HepG2 (cell line): ENCODE measurements at regions not wholly inside any gene's neighbourhood (a gene's known extent, or its start where the extent isn't known, plus 50 kb on each side); places are given as distances from the start of the nearest gene placed in this dataset.
"Not testable (repeated sequence)": the region's sequence is repeated elsewhere in the genome, so short reads cannot be mapped to it uniquely, and the experiment has no call there.

Experiments
- ARHGAP35 ChIP-seq: sonication (generic); formaldehyde crosslinking; IDR thresholded peaks from 2 replicates; pipeline ENCODE4 v1.9.0; 2022; ENCODE audit warnings: mild to moderate bottlenecking, inconsistent platforms, moderate library complexity, missing genetic modification reagents, borderline replicate concordance
- CTCF ChIP-seq: sonication (generic); formaldehyde crosslinking; IDR thresholded peaks from 2 replicates; pipeline ENCODE4 v1.5.0; 2020; ENCODE audit warnings: mild to moderate bottlenecking, missing genetic modification reagents, moderate library complexity
- GABPB1 ChIP-seq: IDR thresholded peaks from 2 replicates; pipeline ENCODE4 v1.6.1; 2016; ENCODE audit warnings: mild to moderate bottlenecking, missing genetic modification reagents, moderate library complexity, missing compliant biosample characterization
- HNF1A ChIP-seq, 2 experiments: sonication (generic) in 1 of 2; formaldehyde crosslinking in 1 of 2; IDR thresholded peaks; 2 replicates each; pipeline versions ENCODE4 v1.4.0 to v1.6.1; 2016 to 2020; ENCODE audit warnings: borderline replicate concordance in 1 of 2, low read depth in 1 of 2, mild to moderate bottlenecking in 1 of 2, missing genetic modification reagents in 1 of 2
- MTERF4 ChIP-seq: sonication (generic); formaldehyde crosslinking; IDR thresholded peaks from 2 replicates; pipeline ENCODE4 v1.8.0; 2023; ENCODE audit warnings: mild to moderate bottlenecking, missing genetic modification reagents
- MTF2 ChIP-seq: sonication (generic); formaldehyde crosslinking; IDR thresholded peaks from 2 replicates; pipeline ENCODE4 v1.5.0; 2020; ENCODE audit warnings: missing genetic modification reagents, borderline replicate concordance
- REPIN1 ChIP-seq: sonication (generic); formaldehyde crosslinking; IDR thresholded peaks from 2 replicates; pipeline ENCODE4 v1.8.0; 2022; ENCODE audit warnings: missing genetic modification reagents, low read depth, mild to moderate bottlenecking, borderline replicate concordance
- XRCC5 ChIP-seq: fragments of 200-400 bp; formaldehyde crosslinking; optimal IDR thresholded peaks from 2 replicates; pipeline ENCODE3; 2017; ENCODE audit warnings: mild to moderate bottlenecking, low read length
- ZBED4 ChIP-seq: sonication (generic); formaldehyde crosslinking; IDR thresholded peaks from 2 replicates; pipeline ENCODE4 v1.4.0; 2020; ENCODE audit warnings: missing genetic modification reagents, borderline replicate concordance
- ZFP91 ChIP-seq: sonication (generic); formaldehyde crosslinking; IDR thresholded peaks from 2 replicates; pipeline ENCODE4 v1.9.0; 2022; ENCODE audit warnings: missing genetic modification reagents, mild to moderate bottlenecking, borderline replicate concordance
- ZNF768 ChIP-seq: sonication (generic); formaldehyde crosslinking; IDR thresholded peaks from 2 replicates; pipeline ENCODE4 v1.4.0; 2020; ENCODE audit warnings: missing genetic modification reagents
- ZNF782 ChIP-seq: sonication (generic); formaldehyde crosslinking; IDR thresholded peaks from 2 replicates; pipeline ENCODE4 v1.4.0; 2020; ENCODE audit warnings: missing genetic modification reagents, mild to moderate bottlenecking, borderline replicate concordance

GRCh38 chr9:135412315-135413085 lies 67.1 kb upstream of the PPP1R26 start (continued):
- TF ChIP-seq ARHGAP35 (CRISPR knock-in tag) (0 out of 2 replicates have a peak, but pooled peaks have one; percentile 27), ZNF782 (CRISPR knock-in tag) (0 out of 2 replicates have a peak, but pooled peaks have one; percentile 36), MTERF4 (CRISPR knock-in tag) (0 out of 2 replicates have a peak, but pooled peaks have one; percentile 20), GABPB1 (peak; percentile 63; the same call in 1 of the 2 replicates), ZFP91 (CRISPR knock-in tag) (peak; percentile 60; the same call in 1 of the 2 replicates), XRCC5 (peak; percentile 75), HNF1A (CRISPR knock-in tag; IDR thresholded peaks at IDR 0.05; ENCODE audit: borderline replicate concordance) (peak; percentile 25; the same call in 1 of the 2 replicates), CTCF (CRISPR knock-in tag) (peak; percentile 93), MTF2 (peak; percentile 99), ZNF768 (CRISPR knock-in tag) (peak; percentile 33; the same call in 1 of the 2 replicates), REPIN1 (CRISPR knock-in tag) (0 out of 2 replicates have a peak, but pooled peaks have one; percentile 36), ZBED4 (CRISPR knock-in tag) (0 out of 2 replicates have a peak, but pooled peaks have one; percentile 28)
- not testable (repeated sequence) for TF ChIP-seq HNF1A (IDR thresholded peaks at IDR 0.05; ENCODE audit: low read depth)
